ENCODE measurements at regions not wholly inside any gene's neighbourhood (a gene's known extent, or its start where the extent isn't known, plus 50 kb on each side); places are given as distances from the start of the nearest gene placed in this dataset.

DNA sequence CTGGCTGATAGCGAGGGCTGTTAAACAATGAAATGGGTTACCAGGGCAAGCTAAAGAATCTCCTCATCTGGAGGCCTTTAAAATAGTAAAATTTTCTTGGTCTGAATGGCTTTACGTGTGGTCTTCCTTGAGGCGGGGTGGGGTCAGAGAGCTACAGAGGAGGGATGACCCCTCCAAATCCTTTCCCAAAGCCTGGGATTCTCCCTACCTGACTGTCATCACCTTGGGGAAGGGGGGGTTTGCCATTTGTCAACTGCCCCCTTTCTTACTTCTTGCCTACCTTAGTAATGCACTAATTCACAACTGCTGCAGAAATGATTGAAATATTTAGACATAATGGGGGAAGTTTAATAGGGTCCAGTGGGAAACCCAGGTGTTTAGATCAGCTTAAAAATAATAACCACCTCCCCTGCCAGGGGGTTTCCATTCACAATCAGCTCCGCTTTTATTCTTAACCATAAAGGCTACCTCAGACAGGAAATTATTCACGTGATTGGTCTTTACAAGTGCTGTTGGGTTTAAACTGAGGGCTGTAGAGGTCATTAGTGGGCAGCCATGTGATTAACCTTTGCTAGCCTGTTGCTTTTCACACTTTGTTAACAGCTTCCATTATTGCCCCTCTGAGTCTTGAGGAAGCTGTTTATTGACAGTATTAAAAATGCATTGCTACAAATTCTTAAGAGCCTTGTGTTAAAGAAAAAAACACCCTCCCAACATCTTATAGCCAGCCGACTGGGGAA is 276.5 kb upstream of the ATP11B start:
- Histone ChIP-seq H3K27me3 (ENCODE audit: control insufficient read depth, insufficient read depth, low read length) (no peaks in the 10 kb centered on the region), H3K27ac (ENCODE audit: low read length) (no peak overlapping the region), H3K4me1 (ENCODE audit: control insufficient read depth, insufficient read depth, low read length) (no peaks in the 10 kb centered on the region), H3K9me3 (ENCODE audit: control insufficient read depth, insufficient read depth, low read depth, low read length) (no peaks in the 10 kb centered on the region), H3K4me3 (ENCODE audit: low read depth in 2 of 2, low read length in 2 of 2) (no peak overlapping the region), H3K36me3 (ENCODE audit: control insufficient read depth, insufficient read depth, low read length) (no peaks in the 10 kb centered on the region)
- TF ChIP-seq, protein P1, sequence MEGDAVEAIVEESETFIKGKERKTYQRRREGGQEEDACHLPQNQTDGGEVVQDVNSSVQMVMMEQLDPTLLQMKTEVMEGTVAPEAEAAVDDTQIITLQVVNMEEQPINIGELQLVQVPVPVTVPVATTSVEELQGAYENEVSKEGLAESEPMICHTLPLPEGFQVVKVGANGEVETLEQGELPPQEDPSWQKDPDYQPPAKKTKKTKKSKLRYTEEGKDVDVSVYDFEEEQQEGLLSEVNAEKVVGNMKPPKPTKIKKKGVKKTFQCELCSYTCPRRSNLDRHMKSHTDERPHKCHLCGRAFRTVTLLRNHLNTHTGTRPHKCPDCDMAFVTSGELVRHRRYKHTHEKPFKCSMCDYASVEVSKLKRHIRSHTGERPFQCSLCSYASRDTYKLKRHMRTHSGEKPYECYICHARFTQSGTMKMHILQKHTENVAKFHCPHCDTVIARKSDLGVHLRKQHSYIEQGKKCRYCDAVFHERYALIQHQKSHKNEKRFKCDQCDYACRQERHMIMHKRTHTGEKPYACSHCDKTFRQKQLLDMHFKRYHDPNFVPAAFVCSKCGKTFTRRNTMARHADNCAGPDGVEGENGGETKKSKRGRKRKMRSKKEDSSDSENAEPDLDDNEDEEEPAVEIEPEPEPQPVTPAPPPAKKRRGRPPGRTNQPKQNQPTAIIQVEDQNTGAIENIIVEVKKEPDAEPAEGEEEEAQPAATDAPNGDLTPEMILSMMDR (IDR thresholded peaks at IDR 0.05): no peak
- no peak for TF ChIP-seq POLR2AphosphoS5 (IDR thresholded peaks at IDR 0.05; ENCODE audit: low read depth, low read length)
- TF ChIP-seq TCF7L2 (IDR thresholded peaks at IDR 0.05; ENCODE audit: low read depth, low read length): no peak
- TF ChIP-seq, protein P2, sequence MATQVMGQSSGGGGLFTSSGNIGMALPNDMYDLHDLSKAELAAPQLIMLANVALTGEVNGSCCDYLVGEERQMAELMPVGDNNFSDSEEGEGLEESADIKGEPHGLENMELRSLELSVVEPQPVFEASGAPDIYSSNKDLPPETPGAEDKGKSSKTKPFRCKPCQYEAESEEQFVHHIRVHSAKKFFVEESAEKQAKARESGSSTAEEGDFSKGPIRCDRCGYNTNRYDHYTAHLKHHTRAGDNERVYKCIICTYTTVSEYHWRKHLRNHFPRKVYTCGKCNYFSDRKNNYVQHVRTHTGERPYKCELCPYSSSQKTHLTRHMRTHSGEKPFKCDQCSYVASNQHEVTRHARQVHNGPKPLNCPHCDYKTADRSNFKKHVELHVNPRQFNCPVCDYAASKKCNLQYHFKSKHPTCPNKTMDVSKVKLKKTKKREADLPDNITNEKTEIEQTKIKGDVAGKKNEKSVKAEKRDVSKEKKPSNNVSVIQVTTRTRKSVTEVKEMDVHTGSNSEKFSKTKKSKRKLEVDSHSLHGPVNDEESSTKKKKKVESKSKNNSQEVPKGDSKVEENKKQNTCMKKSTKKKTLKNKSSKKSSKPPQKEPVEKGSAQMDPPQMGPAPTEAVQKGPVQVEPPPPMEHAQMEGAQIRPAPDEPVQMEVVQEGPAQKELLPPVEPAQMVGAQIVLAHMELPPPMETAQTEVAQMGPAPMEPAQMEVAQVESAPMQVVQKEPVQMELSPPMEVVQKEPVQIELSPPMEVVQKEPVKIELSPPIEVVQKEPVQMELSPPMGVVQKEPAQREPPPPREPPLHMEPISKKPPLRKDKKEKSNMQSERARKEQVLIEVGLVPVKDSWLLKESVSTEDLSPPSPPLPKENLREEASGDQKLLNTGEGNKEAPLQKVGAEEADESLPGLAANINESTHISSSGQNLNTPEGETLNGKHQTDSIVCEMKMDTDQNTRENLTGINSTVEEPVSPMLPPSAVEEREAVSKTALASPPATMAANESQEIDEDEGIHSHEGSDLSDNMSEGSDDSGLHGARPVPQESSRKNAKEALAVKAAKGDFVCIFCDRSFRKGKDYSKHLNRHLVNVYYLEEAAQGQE (IDR thresholded peaks at IDR 0.05; ENCODE audit: insufficient read depth in 1 of 2, low read depth in 2 of 2, low read length in 1 of 2): no peak
- no peak for TF ChIP-seq SIN3A (IDR thresholded peaks at IDR 0.05; ENCODE audit: borderline replicate concordance, insufficient read depth, low read depth, low read length)
- ChIA-PET CTCF (no interaction called here), POLR2A (no interaction called here)
- in situ Hi-C loops (cut with HindIII; ENCODE audit: low pct_unique_long_range_greater_than_20kb, low sequenced_read_pairs): no loop called here
- DNase-seq (ENCODE audit: low read depth, low spot score): no peak
- BruUV-seq (replicated peaks): no TSS peak
- intact Hi-C loops (cut with micrococcal nuclease; ENCODE audit: unreplicated experiment): no loop called here
- ATAC-seq: no peak

DNA sequence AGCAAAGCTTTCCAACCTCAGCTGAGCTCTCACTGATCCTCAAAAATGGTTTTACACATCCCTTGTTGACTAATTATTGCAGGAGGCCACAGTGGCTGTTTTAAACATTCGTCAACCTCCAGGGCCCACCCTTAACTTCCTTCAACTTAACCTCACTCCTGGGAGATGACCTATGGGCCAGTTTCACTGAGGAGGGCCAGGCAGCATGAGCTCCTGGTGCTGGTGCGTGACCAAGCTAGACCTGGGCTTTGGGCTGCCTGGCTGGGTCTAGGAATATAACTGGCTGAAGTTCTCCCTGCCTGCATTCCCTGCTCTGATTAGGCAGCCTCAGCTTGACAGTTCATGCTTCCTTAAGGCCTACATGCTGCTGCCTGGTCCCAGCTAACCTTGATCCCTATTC is 273.7 kb upstream of the ATP11B start:
- ChIA-PET POLR2A (no interaction called here), CTCF (interaction anchor here (0.6 kb wide), 1 partner anchor 13 kb away, joined by 3 read pairs; no protein-coding TSS in a partner anchor)
- H3K36me3 ChIP-seq (ENCODE audit: control insufficient read depth, insufficient read depth, low read length): no peaks in the 10 kb centered on the region
- intact Hi-C loops (cut with micrococcal nuclease; ENCODE audit: unreplicated experiment): no loop called here
- H3K9me3 ChIP-seq (ENCODE audit: control insufficient read depth, insufficient read depth, low read depth, low read length): no peaks in the 10 kb centered on the region
- no peak for TF ChIP-seq TCF7L2 (IDR thresholded peaks at IDR 0.05; ENCODE audit: low read depth, low read length)
- TF ChIP-seq, protein P1 (IDR thresholded peaks at IDR 0.05): no peak
- H3K27me3 ChIP-seq (ENCODE audit: control insufficient read depth, insufficient read depth, low read length): no peaks in the 10 kb centered on the region; the same call in 1 of the 2 replicates
- DNase-seq (ENCODE audit: low read depth, low spot score): no peak
- BruUV-seq (replicated peaks): no TSS peak
- no peak overlapping the region for H3K4me3 ChIP-seq (ENCODE audit: low read depth in 2 of 2, low read length in 2 of 2)
- ATAC-seq: no peak
- in situ Hi-C loops (cut with HindIII; ENCODE audit: low pct_unique_long_range_greater_than_20kb, low sequenced_read_pairs): no loop called here
- no peaks in the 10 kb centered on the region for H3K4me1 ChIP-seq (ENCODE audit: control insufficient read depth, insufficient read depth, low read length)
- H3K27ac ChIP-seq (ENCODE audit: low read length): no peak overlapping the region

All from Panc1 (cell line).